Omental fat pad (tissue), 3 donors: ENCODE measurements at regions not wholly inside any gene's neighbourhood (a gene's known extent, or its start where the extent isn't known, plus 50 kb on each side); places are given as distances from the start of the nearest gene placed in this dataset.
A peak's percentile ranks its signal among the peaks of the same experiment; 100 is the strongest.

Experiments used
- ATAC-seq: fragments of 150-250 bp; one replicate; pipeline ENCODE4 v1.9.1; 2016; ENCODE audit warnings: mild to moderate bottlenecking, moderate library complexity; ENCODE audit not compliant: low FRiP score
- DNase-seq: peaks from one replicate; pipeline ENCODE4 v3.0.0-alpha.2; 2019; ENCODE audit warnings: low spot score
- TF ChIP-seq, protein P1 (sequence below), 3 donors: fragments of 450-650 bp; IDR thresholded peaks; one replicate each; pipeline ENCODE4 v1.5.1; 2016 to 2017; ENCODE audit warnings: antibody characterized with exemption in 3 of 3, mild to moderate bottlenecking in 3 of 3, moderate library complexity in 2 of 3

DNA sequence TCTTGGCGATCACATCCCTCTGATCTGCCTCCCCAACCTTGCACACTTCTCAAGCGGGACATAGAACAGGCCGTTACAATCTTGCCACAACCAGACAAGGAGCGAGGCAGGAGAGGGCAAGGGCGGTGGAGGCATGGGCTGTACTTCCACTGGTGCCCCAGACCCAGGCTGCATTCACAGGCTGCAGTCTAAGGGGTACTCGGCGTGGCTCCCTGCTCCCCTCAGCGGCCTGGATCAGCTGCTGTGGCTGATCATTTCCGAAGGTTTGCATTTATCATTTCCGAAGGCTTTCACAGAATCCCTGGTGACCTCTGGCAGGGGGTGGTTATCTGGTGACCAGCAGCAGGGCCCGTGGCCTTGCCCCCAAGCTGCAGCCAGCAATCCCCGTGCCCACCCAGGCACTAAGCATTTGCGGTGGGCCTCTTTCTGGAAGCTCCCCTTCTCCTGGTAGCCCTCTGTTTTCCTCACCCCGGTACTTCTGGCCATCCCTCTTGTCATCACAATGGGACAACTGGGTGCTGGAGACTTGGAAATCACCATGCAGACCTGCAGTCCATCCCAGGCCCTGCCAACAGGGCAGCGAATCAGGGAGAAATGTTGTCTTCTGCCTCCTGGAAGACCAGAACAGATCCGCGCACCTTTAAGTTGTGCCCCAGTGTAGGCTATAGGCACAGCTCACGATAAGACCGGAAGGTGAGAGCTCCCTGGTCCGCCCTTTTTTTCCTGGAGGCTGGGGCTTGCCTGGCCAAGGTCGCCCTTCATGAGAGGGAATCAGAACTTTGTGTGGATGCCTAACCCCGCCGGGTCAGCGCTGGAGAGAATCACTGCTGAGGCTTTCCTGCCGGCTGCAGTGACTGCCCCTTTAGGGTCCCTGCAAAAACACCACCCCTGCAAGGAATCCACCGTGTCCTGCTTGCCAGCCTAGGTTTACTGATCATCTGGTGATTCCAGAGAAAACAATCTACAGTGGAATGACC, 1739.1 kb downstream of the TP53TG3F start:
- DNase-seq (no peak), ATAC-seq (no peak)
- TF ChIP-seq, protein P1, sequence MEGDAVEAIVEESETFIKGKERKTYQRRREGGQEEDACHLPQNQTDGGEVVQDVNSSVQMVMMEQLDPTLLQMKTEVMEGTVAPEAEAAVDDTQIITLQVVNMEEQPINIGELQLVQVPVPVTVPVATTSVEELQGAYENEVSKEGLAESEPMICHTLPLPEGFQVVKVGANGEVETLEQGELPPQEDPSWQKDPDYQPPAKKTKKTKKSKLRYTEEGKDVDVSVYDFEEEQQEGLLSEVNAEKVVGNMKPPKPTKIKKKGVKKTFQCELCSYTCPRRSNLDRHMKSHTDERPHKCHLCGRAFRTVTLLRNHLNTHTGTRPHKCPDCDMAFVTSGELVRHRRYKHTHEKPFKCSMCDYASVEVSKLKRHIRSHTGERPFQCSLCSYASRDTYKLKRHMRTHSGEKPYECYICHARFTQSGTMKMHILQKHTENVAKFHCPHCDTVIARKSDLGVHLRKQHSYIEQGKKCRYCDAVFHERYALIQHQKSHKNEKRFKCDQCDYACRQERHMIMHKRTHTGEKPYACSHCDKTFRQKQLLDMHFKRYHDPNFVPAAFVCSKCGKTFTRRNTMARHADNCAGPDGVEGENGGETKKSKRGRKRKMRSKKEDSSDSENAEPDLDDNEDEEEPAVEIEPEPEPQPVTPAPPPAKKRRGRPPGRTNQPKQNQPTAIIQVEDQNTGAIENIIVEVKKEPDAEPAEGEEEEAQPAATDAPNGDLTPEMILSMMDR (IDR thresholded peaks at IDR 0.05): no peak

- TF ChIP-seq, protein P1 (IDR thresholded peaks at IDR 0.05): no peak
- no peak for ATAC-seq
- no peak for DNase-seq
These were observed 1741.2 kb downstream of the TP53TG3F start for GRCh38 chr16:35200662-35201061.

DNA sequence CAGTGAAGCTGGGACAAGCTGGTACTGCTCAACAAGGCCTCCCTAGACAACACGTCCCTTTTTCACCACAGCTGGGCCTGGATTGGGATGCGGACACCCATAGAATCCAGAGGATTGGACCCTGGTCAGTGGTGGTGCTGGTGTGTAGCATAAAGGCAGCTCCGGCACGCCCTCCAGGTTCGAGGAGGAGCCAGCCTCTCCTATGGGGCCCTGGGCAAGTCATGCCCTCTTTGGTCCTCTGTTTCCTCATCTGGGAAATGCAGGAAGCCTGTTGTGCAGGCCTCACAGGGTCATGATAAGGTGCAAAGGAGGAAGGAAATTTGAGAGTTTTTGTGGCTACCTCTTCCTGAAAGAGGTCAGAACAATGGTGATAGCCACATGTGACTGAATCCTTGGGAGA, 1741.7 kb downstream of the TP53TG3F start:
- no peak for ATAC-seq
- no peak for DNase-seq
- TF ChIP-seq, protein P1 (IDR thresholded peaks at IDR 0.05): no peak

- ATAC-seq: no peak
These were observed 1744.2 kb downstream of the TP53TG3F start for GRCh38 chr16:35203636-35204035.

DNA sequence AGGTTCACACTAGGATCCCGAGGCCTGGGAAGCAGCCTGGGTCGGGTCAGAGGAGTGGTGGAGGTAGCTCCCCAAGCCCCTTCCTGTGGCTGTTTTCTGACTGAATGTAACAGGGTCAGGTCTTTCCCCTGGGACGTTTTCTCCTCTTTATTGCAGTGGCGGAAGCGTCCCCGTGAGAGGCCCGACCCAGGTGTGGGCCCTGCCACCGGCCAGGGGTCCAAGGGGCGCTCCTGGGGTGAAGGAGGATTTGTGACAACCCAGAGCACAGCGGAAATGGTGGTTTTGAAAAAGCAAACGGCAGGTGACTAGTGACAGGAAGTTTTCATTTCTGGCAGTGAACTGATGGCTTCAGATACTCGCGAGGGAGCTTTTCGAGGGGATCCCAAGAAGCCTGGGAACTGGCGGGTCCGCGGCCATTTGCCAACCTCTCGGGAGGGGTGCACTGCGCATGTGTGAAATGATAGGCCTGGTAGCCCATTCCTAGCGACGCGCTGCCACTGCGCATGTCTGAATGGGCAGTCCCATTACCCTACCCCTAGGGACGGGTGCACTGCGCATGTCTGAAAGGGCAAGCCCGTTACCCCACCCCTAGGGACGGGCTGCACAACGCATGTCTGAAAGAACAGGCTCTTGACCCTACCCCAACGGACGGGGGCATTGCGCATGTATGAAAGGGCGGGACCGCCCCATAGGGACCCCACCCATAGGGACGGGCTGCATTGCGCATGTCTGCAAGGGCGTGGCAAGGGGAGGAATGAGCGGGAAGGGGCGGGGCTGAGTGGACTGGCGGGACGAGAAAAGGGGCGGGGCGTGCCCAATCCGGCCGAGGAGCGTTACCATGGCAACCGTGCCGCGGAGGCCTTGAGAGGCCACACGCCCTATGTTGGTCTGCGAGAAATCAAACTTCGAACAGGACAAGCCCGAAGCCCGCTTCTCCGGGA, 1747.9 kb downstream of the TP53TG3F start:
- TF ChIP-seq, protein P1 (IDR thresholded peaks at IDR 0.05): no peak
- ATAC-seq: no peak

More at GRCh38 chr16:35203636-35204035, 1744.2 kb downstream of the TP53TG3F start:
- TF ChIP-seq, protein P1 (IDR thresholded peaks at IDR 0.05): no peak
- no peak for DNase-seq

DNA sequence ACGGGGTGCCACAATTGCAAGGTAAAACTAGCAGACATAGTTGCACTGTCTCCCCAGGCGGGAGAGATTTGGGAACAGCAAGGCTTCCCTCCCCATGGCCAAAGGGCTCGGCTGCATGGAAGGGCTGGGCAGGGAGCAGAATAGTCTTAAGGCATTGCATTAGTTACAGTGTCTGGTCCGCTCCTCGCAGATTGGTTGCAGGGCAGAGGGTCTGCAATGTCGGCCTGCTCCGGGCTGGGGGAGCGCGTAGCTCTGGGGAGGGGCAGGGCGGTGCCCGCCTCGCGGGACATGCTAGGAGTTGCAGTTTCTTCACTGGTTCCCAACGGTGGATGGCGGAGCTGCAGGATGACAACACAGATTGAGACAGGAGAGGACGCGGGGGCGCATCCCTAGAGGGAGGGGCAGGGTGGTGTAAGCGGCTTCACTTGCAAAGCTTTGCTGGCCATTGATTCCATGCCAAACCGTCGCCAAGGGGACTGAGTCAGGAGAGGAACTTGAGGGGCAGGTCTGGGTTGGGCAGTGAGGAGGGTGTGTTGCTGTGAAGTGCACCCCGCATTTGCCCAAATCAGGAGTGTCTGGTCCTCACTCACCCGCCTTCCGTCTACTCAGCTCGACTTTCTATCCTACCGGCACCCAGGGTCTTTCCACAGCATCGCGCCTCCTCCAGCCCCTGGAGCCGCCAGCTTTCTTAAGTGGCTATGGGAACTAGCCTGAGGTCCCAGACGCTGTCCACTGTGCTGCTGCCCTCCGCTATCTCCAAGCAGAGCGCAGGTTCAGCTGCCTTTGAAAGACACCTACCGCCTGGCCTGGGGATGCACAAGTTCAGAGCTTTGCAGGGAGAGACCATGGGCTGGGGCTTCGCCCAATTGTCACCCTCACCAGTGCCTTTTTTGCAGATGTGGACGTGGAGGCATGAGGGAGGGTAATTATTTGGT, 1748.9 kb downstream of the TP53TG3F start:
- TF ChIP-seq, protein P1 (IDR thresholded peaks at IDR 0.05): no peak
- DNase-seq (no peak), ATAC-seq (peak; percentile 48)

More for the DNA sequence above, 1747.9 kb downstream of the TP53TG3F start:
- DNase-seq: no peak
